Smooth muscle cell of the brain vasculature (primary cell): ENCODE measurements at regions not wholly inside any gene's neighbourhood (a gene's known extent, or its start where the extent isn't known, plus 50 kb on each side); places are given as distances from the start of the nearest gene placed in this dataset.
"Not testable (repeated sequence)": the region's sequence is repeated elsewhere in the genome, so short reads cannot be mapped to it uniquely, and the experiment has no call there.

Source experiments
- DNase-seq: peaks from one replicate; pipeline ENCODE4 v3.0.0-alpha.2; 2012; ENCODE audit warnings: low read depth, low spot score

DNA sequence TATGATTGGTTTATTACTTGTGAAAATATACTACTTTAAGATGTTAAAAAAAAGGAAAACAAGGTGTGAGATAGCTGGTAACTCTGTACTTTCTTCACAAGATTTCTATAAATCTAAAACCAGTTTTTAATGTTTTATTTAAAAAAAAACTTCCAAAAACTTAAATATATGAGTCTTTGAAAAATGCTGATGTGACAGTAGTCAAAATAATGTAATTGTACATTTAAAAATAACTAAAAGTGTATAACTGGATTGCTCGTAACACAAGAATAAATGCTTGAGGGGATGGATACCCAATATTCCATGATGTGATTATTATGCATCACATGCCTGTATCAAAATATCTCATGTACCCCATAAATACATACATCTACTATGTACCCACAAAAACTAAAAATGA lies 464.9 kb downstream of the NYAP2 start:
- DNase-seq, result no peak

DNA sequence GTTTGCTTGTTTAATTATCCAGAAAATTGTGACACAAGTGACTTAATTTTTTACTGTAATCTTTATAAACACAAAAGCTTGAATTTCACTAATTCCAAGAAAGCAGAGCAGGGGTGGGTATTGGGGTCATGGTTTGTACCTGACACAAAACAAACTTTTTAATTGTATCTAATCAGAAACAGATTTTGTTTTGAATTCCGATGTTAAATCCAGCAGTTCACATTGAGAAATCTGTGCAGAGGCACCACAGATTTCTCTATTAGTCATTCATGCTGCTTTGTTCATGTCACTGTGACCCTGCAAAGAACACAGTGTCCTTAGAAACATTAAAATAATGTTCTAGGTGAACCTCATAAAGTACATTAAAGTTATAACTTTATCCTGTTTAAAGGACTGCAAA lies 443.4 kb downstream of the NYAP2 start:
- peak; percentile 6 for DNase-seq

DNA sequence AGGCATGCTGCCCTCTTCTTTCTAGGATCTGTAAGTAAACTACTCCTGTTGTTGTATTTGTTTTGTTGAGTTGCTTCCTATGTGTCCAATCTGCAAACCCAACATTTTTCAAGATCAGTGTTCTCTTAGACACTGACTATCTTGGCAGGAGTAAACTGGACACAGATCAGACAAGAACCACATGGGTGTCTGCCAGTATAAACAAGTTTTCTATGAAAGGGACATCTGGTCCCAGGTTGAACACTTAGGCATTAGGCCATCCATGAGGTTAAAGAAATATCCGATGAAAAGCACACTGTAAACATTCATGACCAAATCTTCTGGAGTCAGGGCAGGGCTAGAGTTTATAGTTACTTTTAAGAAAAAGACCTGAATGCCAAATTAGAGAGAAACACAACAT lies 441.8 kb downstream of the NYAP2 start:
- peak; percentile 67 for DNase-seq

GRCh38 chr2:225837328-225837727 lies 437.8 kb downstream of the NYAP2 start:
- no peak for DNase-seq

DNA sequence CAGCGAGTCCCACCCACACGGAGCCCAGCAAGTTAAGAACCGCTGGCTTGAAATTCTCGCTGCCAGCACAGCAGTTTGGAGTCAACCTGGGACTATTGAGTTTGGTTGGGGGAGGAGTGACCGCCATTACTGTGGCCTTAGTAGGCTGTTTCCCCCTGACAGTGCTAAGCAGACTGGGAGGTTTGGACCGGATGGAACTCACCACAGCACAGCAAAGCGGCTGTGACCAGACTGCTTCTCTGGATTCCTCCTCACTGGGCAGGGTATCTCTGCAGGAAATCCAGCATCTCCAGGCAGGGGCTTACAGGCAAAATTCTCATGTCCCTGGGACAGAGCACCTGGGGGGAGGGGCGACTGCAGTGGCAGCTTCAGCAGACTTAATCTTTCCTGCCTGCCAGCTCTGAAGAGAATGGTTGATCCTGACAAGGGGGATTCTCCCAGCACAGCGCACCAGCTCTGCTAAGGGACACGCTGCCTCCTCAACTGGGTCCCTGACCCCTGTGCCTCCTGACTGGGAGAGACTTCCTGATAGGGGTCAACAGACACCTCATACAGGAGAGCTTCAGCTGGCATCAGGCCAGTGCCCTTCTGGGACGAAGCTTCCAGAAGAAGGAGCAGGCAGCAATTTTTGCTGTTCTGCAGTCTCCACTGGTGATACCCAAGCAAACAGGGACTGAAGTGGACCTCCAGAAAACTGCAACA lies 425.4 kb downstream of the NYAP2 start:
- no peak for DNase-seq

DNA sequence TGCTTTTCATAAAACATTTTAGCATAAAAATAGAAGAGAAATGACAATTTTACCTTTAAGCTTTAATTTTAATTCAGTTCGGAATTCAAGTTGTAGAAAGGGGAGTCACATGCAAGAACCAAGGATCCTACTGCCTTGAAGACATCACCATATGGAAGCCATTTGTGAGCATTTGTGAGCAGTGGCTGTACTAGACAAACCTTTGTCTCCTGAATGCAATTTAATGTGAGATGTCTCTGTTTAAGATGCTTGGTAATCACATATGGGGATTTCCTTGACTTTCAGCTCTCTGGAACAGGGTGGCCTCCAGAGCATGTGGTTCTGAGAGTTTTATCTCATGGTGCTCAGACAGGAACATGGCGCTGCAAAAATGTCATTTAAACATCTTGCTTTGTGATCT lies 421.8 kb downstream of the NYAP2 start:
- DNase-seq, result no peak

DNA sequence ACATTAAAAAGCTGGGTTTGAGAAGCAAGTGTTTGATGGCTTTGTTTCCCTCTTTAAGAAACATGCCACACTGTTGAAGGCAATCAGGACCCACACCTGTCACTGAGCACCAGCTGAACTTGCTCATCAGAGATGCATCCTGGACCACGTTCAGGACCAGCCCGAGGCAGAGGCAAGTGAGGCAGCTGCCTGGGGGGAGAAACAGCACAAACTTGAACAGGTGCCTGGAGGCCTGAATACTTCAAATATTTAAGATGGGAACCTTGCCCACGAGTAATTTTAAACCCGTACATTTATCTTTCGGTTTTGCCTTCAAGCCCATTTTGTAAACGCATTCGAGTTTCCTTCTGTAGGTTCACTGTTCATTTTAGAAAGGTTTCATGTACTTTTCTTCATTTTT lies 421.3 kb downstream of the NYAP2 start:
- no peak for DNase-seq

GRCh38 chr2:225814554-225814953 lies 415.0 kb downstream of the NYAP2 start:
- no peak for DNase-seq

- DNase-seq, result no peak
Observed at GRCh38 chr2:225806105-225806504, 406.6 kb downstream of the NYAP2 start.

- not testable (repeated sequence) for DNase-seq
Observed at GRCh38 chr2:225802076-225802475, 402.6 kb downstream of the NYAP2 start.

DNA sequence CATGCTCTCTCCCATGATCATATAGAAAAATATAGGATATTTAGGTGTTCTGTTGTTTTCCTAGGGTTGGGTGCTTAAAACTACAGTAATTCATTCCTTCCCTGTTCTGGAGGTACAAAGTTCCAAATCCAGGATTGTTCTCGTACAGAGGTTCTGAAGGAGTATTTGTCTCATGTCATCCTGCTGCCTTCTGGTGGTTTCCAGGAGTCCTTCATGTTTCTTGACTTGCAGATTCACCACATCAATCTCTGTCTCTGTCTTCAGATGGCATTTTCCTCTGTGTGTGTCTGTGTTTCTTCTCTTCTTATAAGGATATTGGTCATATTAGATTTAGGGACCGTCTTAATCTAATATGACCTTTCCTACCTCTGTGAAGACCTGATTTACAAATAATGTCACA lies 397.9 kb downstream of the NYAP2 start:
- DNase-seq, result no peak

- no peak for DNase-seq
Observed at GRCh38 chr2:225794652-225795400, 395.3 kb downstream of the NYAP2 start.

DNA sequence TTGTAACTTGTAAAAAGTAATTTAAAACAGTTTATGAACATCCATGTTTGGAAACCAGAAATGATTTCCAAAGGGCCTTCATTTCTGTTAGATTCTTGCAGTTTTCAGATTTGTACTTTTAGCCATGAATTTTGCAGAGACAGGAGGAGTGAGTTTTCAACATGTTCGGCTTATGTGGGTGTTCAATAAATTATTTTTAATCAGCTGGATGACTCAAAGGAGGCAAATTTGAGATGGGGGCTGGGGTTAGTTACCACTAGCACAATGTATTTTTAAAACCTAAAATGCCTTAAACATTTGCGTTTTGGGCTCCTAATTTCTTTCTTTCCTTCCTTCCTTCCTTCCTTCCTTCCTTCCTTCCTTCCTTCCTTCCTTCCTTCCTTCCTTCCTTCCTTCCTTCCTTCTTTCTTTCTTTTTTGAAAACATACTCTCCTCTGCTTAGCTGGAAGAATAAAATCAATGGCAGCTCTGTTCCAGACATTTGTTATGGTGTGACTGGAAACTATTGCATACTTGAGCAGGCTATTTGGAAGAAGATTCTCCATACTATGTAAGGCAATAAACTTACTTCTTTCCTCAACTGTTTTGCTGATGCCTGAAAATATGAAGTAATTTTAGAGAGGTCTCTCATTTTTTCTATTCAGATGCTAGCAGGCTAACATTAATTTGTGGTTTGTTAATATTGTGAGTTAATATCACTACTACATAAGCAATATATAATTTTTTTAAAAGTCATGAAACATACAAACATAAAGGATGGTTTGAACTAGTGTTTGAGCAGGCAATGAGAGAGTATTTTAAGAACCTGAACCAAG lies 394.4 kb downstream of the NYAP2 start:
- DNase-seq, result no peak

- no peak for DNase-seq
Observed at GRCh38 chr2:225788571-225789094, 389.1 kb downstream of the NYAP2 start.

- DNase-seq, result no peak
Observed at GRCh38 chr2:225787497-225787896, 388.0 kb downstream of the NYAP2 start.

DNA sequence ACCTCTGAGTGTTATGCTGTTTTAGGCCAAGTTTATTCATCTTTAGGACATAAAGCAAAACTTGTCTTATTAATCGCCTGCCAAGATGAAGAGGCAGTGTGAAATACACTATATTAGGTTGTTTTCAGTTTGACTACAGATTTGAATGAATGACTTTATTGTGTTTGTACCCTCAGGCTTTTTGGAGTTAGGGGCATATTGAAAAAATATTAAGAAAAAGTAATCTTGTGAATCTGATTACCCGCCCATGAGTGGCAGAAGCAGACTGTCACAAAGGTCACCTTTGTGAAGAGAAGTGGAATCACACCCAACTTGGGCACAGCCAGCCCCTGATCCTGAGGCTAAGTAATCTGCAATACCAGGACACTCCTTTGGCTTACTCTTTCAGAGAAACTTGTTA lies 382.5 kb downstream of the NYAP2 start:
- no peak for DNase-seq

- DNase-seq, result no peak
Observed at GRCh38 chr2:225781145-225781544, 381.6 kb downstream of the NYAP2 start.

DNA sequence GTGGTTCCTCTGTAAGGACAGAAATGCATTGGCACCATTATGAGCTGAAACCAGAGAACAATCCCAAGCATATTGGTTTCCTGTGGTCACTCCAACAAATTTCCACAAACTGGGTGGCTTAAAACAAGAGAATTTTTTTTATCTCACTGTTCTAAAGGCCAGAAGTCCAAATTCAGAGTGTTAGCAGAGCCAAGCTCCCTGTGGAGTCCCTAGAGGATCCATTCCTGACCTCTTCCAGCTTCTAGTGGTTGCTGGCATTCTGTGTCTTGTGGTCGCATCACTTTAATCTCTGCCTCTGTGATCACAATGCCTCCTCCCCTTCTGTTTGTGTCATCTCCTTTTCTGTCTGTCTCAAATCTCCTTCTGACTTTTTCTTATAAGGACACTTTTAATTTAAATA lies 380.3 kb downstream of the NYAP2 start:
- no peak for DNase-seq

DNA sequence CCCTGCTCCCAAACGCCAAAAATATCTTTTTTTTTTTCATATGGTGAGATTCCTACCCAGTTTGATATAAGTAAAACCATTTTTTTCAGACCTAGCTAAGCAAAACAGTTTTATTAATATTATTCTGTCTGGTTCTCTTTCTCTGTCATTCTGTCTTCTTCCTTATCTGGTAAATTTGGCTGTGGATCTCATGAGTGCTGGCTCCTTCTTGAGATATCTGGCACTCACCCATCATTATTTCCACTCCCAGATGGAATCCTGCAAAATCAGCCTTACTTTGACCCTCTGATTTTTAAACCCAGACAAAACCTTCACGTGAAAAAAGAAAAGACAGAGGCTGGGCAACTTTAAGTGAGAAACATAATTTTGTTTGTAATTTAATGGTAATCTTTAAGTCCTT lies 373.6 kb downstream of the NYAP2 start:
- DNase-seq, result no peak

DNA sequence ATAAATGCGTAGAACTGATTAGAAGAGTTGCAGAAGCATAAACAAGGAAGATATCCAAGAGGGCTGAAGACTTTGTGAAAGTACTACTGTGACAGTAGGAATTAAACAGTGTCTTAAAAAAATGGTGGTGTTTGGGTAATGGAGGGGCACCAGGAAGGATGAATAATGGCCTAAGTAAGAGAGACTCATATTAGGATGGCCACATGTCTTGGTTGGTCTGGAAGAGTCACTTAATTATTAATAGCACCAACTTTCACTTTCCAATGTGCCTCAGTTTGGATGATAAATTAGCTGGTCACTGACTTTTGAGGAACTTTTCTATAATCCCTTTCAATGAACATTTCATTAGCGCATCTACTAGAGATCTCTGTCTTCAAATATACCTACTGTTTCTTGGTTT lies 372.2 kb downstream of the NYAP2 start:
- no peak for DNase-seq

DNA sequence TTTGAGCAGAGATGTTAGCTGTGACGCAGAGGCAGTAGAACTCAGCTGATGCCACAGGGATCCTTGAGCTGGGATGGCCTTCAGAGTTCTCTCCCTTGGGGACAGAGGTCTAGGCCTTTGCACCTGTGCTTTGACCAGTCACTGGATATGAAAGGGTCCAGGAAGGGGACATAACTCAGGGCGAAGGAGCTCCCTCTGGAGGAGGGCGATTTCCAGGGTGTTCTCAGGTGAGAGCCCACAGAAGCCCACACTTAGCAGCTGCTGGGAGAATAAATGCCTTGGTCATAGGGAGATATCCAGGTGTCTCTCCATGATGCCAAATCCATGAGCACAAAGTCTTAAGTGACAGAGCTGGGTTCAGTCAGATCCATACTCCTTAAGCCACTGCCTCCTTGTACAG lies 369.2 kb downstream of the NYAP2 start:
- no peak for DNase-seq

- peak; percentile 17 for DNase-seq
Observed at GRCh38 chr2:225766431-225766830, 366.9 kb downstream of the NYAP2 start.
